ENCODE measurements at regions not wholly inside any gene's neighbourhood (a gene's known extent, or its start where the extent isn't known, plus 50 kb on each side); places are given as distances from the start of the nearest gene placed in this dataset.

GRCh38 chr12:74656251-74656650, 118.6 kb downstream of the ATXN7L3B start:
- TF ChIP-seq, protein P1, sequence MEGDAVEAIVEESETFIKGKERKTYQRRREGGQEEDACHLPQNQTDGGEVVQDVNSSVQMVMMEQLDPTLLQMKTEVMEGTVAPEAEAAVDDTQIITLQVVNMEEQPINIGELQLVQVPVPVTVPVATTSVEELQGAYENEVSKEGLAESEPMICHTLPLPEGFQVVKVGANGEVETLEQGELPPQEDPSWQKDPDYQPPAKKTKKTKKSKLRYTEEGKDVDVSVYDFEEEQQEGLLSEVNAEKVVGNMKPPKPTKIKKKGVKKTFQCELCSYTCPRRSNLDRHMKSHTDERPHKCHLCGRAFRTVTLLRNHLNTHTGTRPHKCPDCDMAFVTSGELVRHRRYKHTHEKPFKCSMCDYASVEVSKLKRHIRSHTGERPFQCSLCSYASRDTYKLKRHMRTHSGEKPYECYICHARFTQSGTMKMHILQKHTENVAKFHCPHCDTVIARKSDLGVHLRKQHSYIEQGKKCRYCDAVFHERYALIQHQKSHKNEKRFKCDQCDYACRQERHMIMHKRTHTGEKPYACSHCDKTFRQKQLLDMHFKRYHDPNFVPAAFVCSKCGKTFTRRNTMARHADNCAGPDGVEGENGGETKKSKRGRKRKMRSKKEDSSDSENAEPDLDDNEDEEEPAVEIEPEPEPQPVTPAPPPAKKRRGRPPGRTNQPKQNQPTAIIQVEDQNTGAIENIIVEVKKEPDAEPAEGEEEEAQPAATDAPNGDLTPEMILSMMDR (conservative IDR thresholded peaks at IDR 0.05; ENCODE audit: low read depth, low read length) = no peak
- TF ChIP-seq EZH2 (IDR thresholded peaks at IDR 0.05; ENCODE audit: low read length, unreplicated experiment) (no peak), EZH2phosphoT487 (IDR thresholded peaks at IDR 0.05; ENCODE audit: borderline replicate concordance, low read length) (no peak)

Measured in PC-3 (cell line).